ENCODE measurements at regions not wholly inside any gene's neighbourhood (a gene's known extent, or its start where the extent isn't known, plus 50 kb on each side); places are given as distances from the start of the nearest gene placed in this dataset.

DNA sequence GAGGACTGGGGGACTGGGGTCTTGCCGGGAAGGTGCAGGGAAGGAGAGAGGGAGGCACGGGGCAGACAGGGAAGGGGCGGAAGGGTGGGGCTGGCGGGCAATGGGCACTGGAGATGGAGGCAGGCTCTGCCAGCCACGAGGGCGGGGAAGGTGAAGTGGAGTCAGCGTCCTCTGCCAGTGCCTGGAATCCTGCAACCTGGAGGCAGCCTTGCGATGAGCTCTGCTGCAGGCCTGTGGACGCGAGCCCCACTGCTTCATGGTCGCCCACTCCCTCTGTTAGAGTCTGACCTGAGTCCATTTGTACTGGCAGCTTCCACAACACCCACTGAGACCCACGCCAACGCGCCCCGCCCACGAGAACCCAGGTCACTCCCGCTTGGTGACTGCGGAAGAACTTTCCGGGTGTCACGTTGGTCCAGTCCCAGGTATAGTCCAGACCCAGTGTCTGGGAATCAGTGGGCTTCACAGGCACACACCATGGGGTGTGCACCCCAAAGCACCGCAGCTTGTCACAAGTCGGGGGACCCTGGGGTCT, 106.4 kb upstream of the PPP1R26 start:
- TF ChIP-seq, protein P1, sequence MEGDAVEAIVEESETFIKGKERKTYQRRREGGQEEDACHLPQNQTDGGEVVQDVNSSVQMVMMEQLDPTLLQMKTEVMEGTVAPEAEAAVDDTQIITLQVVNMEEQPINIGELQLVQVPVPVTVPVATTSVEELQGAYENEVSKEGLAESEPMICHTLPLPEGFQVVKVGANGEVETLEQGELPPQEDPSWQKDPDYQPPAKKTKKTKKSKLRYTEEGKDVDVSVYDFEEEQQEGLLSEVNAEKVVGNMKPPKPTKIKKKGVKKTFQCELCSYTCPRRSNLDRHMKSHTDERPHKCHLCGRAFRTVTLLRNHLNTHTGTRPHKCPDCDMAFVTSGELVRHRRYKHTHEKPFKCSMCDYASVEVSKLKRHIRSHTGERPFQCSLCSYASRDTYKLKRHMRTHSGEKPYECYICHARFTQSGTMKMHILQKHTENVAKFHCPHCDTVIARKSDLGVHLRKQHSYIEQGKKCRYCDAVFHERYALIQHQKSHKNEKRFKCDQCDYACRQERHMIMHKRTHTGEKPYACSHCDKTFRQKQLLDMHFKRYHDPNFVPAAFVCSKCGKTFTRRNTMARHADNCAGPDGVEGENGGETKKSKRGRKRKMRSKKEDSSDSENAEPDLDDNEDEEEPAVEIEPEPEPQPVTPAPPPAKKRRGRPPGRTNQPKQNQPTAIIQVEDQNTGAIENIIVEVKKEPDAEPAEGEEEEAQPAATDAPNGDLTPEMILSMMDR (IDR thresholded peaks at IDR 0.05) = no peak
- no peak for TF ChIP-seq EZH2 (IDR thresholded peaks at IDR 0.05)
